Mesothelial cell of epicardium (in vitro differentiated cells): ENCODE measurements at regions not wholly inside any gene's neighbourhood (a gene's known extent, or its start where the extent isn't known, plus 50 kb on each side); places are given as distances from the start of the nearest gene placed in this dataset.

Experiments used
- DNase-seq, 2 experiments: peaks; one replicate each; pipeline ENCODE4 v3.0.0; 2021; ENCODE audit warnings: low spot score in 2 of 2; ENCODE audit not compliant: unreplicated experiment in 2 of 2
- H3K27ac Mint-ChIP-seq: 2 replicates; pipeline ENCODE4 v1.8.0; 2021; ENCODE audit warnings: mixed read lengths
- H3K27me3 Mint-ChIP-seq: 2 replicates; pipeline ENCODE4 v1.8.0; 2021; ENCODE audit warnings: low read depth, mixed read lengths
- H3K36me3 Mint-ChIP-seq: 2 replicates; pipeline ENCODE4 v1.8.0; 2021; ENCODE audit warnings: mixed read lengths
- H3K4me1 Mint-ChIP-seq: 2 replicates; pipeline ENCODE4 v1.8.0; 2021; ENCODE audit warnings: mixed read lengths
- H3K4me3 Mint-ChIP-seq: 2 replicates; pipeline ENCODE4 v1.8.0; 2021; ENCODE audit warnings: mild to moderate bottlenecking, moderate library complexity, mixed read lengths
- H3K9me3 Mint-ChIP-seq: 2 replicates; pipeline ENCODE4 v1.8.0; 2021; ENCODE audit warnings: mixed read lengths
- TF ChIP-seq, protein P1 (sequence below): fragments of 200-600 bp; sonication (generic); IDR thresholded peaks from one replicate; pipeline ENCODE4 v1.5.0; 2021; ENCODE audit warnings: antibody characterized with exemption; ENCODE audit not compliant: unreplicated experiment

GRCh38 chr3:191123231-191123630, 75.8 kb upstream of the OSTN start:
- TF ChIP-seq, protein P1, sequence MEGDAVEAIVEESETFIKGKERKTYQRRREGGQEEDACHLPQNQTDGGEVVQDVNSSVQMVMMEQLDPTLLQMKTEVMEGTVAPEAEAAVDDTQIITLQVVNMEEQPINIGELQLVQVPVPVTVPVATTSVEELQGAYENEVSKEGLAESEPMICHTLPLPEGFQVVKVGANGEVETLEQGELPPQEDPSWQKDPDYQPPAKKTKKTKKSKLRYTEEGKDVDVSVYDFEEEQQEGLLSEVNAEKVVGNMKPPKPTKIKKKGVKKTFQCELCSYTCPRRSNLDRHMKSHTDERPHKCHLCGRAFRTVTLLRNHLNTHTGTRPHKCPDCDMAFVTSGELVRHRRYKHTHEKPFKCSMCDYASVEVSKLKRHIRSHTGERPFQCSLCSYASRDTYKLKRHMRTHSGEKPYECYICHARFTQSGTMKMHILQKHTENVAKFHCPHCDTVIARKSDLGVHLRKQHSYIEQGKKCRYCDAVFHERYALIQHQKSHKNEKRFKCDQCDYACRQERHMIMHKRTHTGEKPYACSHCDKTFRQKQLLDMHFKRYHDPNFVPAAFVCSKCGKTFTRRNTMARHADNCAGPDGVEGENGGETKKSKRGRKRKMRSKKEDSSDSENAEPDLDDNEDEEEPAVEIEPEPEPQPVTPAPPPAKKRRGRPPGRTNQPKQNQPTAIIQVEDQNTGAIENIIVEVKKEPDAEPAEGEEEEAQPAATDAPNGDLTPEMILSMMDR, result no peak
- H3K27ac Mint-ChIP-seq, result no peak overlapping the region
- H3K36me3 Mint-ChIP-seq, result no peaks in the 10 kb centered on the region
- H3K9me3 Mint-ChIP-seq, result peaks cover 3% of the 10 kb centered on the region
- no peak overlapping the region for H3K4me3 Mint-ChIP-seq
- H3K4me1 Mint-ChIP-seq, result peaks cover 5% of the 10 kb centered on the region
- no peak for DNase-seq
- no peaks in the 10 kb centered on the region for H3K27me3 Mint-ChIP-seq

- TF ChIP-seq, protein P1, result no peak
- Mint-ChIP-seq H3K4me1 (peaks cover 11% of the 10 kb centered on the region), H3K27me3 (no peaks in the 10 kb centered on the region), H3K9me3 (no peaks in the 10 kb centered on the region), H3K36me3 (no peaks in the 10 kb centered on the region), H3K4me3 (no peak overlapping the region), H3K27ac (no peak overlapping the region)
- no peak for DNase-seq
These were observed 78.4 kb upstream of the OSTN start for GRCh38 chr3:191120447-191121298.

- Mint-ChIP-seq H3K27ac (no peak overlapping the region), H3K4me3 (no peak overlapping the region), H3K36me3 (no peaks in the 10 kb centered on the region), H3K9me3 (no peaks in the 10 kb centered on the region), H3K4me1 (peaks cover 11% of the 10 kb centered on the region), H3K27me3 (no peaks in the 10 kb centered on the region)
- DNase-seq, result no peak
- TF ChIP-seq, protein P1, result no peak
These were observed 79.4 kb upstream of the OSTN start for GRCh38 chr3:191119415-191120295.

GRCh38 chr3:191111722-191112121, 87.3 kb upstream of the OSTN start:
- TF ChIP-seq, protein P1, result no peak
- H3K9me3 Mint-ChIP-seq, result no peaks in the 10 kb centered on the region
- no peaks in the 10 kb centered on the region for H3K27me3 Mint-ChIP-seq
- no peaks in the 10 kb centered on the region for H3K36me3 Mint-ChIP-seq
- DNase-seq, result no peak
- H3K27ac Mint-ChIP-seq, result no peak overlapping the region
- peaks cover 2% of the 10 kb centered on the region for H3K4me1 Mint-ChIP-seq
- no peak overlapping the region for H3K4me3 Mint-ChIP-seq

GRCh38 chr3:191105418-191105817, 93.6 kb upstream of the OSTN start:
- no peak for DNase-seq
- peaks cover 5% of the 10 kb centered on the region for H3K9me3 Mint-ChIP-seq
- H3K4me1 Mint-ChIP-seq, result peaks cover 14% of the 10 kb centered on the region
- H3K27ac Mint-ChIP-seq, result no peak overlapping the region
- no peaks in the 10 kb centered on the region for H3K27me3 Mint-ChIP-seq
- no peak overlapping the region for H3K4me3 Mint-ChIP-seq
- TF ChIP-seq, protein P1, result no peak
- H3K36me3 Mint-ChIP-seq, result no peaks in the 10 kb centered on the region
